ENCODE measurements at regions not wholly inside any gene's neighbourhood (a gene's known extent, or its start where the extent isn't known, plus 50 kb on each side); places are given as distances from the start of the nearest gene placed in this dataset.

- TF ChIP-seq, protein P1, sequence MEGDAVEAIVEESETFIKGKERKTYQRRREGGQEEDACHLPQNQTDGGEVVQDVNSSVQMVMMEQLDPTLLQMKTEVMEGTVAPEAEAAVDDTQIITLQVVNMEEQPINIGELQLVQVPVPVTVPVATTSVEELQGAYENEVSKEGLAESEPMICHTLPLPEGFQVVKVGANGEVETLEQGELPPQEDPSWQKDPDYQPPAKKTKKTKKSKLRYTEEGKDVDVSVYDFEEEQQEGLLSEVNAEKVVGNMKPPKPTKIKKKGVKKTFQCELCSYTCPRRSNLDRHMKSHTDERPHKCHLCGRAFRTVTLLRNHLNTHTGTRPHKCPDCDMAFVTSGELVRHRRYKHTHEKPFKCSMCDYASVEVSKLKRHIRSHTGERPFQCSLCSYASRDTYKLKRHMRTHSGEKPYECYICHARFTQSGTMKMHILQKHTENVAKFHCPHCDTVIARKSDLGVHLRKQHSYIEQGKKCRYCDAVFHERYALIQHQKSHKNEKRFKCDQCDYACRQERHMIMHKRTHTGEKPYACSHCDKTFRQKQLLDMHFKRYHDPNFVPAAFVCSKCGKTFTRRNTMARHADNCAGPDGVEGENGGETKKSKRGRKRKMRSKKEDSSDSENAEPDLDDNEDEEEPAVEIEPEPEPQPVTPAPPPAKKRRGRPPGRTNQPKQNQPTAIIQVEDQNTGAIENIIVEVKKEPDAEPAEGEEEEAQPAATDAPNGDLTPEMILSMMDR (IDR thresholded peaks at IDR 0.05): no peak
- TF ChIP-seq POLR2A (IDR thresholded peaks at IDR 0.05): no peak
Measured at GRCh38 chr14:65335411-65335947, 77.1 kb upstream of the FUT8 start.
